Loucy (cell line): ENCODE measurements at regions not wholly inside any gene's neighbourhood (a gene's known extent, or its start where the extent isn't known, plus 50 kb on each side); places are given as distances from the start of the nearest gene placed in this dataset.
"Not testable (repeated sequence)": the region's sequence is repeated elsewhere in the genome, so short reads cannot be mapped to it uniquely, and the experiment has no call there.

Experiments
- CTCF ChIP-seq: fragments of 200-600 bp; sonication (generic); conservative IDR thresholded peaks from 2 replicates; pipeline ENCODE4 v1.5.1; 2014; ENCODE audit warnings: mild to moderate bottlenecking, antibody characterized with exemption, low read length
- EZH2phosphoT487 ChIP-seq: fragments of 200-600 bp; IDR thresholded peaks from 2 replicates; pipeline ENCODE4 v1.6.1; 2018; ENCODE audit warnings: antibody characterized with exemption, mild to moderate bottlenecking, moderate library complexity, borderline replicate concordance

- not testable (repeated sequence) for TF ChIP-seq CTCF, EZH2phosphoT487
Observed at GRCh38 chr16:10290467-10291105, 95.3 kb upstream of the ATF7IP2 start.
